GM12865 (cell line): ENCODE measurements at regions not wholly inside any gene's neighbourhood (a gene's known extent, or its start where the extent isn't known, plus 50 kb on each side); places are given as distances from the start of the nearest gene placed in this dataset.
A peak's percentile ranks its signal among the peaks of the same experiment; 100 is the strongest.
"Not testable (repeated sequence)": the region's sequence is repeated elsewhere in the genome, so short reads cannot be mapped to it uniquely, and the experiment has no call there.

ENCODE experiments used
- DNase-seq: peaks from one replicate; pipeline ENCODE4 v3.0.0; 2010; ENCODE audit warnings: low read depth
- H3K4me3 ChIP-seq: 2 replicates; pipeline ENCODE4 v1.5.1; 2011; ENCODE audit warnings: mild to moderate bottlenecking, low read depth, low read length, control low read depth
- TF ChIP-seq, protein P1 (sequence below): IDR thresholded peaks from 2 replicates; pipeline ENCODE4 v1.5.1; 2011; ENCODE audit warnings: low read length, control low read depth, low read depth, inconsistent platforms; ENCODE audit not compliant: insufficient read depth; ENCODE audit errors: missing control alignments

GRCh38 chr11:37323843-37324242 lies 725.8 kb upstream of the RAG2 start:
- DNase-seq = no peak
- H3K4me3 ChIP-seq = no peak overlapping the region
- TF ChIP-seq, protein P1, sequence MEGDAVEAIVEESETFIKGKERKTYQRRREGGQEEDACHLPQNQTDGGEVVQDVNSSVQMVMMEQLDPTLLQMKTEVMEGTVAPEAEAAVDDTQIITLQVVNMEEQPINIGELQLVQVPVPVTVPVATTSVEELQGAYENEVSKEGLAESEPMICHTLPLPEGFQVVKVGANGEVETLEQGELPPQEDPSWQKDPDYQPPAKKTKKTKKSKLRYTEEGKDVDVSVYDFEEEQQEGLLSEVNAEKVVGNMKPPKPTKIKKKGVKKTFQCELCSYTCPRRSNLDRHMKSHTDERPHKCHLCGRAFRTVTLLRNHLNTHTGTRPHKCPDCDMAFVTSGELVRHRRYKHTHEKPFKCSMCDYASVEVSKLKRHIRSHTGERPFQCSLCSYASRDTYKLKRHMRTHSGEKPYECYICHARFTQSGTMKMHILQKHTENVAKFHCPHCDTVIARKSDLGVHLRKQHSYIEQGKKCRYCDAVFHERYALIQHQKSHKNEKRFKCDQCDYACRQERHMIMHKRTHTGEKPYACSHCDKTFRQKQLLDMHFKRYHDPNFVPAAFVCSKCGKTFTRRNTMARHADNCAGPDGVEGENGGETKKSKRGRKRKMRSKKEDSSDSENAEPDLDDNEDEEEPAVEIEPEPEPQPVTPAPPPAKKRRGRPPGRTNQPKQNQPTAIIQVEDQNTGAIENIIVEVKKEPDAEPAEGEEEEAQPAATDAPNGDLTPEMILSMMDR = no peak

DNA sequence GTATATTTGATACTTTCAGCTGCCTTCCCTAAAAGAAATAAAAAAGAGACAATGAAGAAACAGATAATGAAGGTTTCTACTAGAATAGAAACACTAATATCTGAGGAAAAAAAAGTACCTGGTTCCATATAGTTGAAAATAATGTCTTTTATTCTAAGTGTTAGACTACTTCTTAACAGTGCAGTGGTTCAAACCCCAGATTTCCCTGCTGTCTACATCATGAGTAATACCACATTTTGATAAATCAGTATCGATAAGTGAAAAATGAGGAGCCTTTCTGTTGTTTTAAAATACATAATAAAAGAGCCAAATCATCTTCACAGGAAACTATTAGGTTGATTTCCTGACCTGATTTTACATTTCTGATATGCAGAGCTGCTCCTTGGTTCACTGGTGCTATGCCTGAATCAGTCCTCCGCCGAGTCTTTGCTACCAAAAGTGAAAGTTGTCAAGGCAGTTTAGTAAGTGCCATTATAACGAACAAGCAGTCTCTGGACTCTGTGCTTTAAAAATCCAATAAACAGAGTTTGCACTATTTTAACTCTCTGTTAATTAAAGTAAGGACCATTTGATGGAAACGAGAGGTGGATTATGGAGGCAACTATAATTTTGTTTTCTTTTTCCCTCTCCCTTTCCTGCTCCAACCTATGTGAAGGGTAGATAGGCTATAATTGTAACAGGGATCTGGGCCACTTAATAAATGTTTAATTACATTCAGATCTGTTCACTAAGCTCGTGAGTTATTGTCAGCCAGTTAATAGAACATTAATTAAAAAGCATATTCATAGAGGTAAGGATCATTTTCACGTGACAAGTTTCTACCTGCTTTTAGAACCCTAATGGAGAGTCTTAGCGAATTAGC lies 724.5 kb upstream of the RAG2 start:
- DNase-seq = peak; percentile 33
- TF ChIP-seq, protein P1 = no peak

DNA sequence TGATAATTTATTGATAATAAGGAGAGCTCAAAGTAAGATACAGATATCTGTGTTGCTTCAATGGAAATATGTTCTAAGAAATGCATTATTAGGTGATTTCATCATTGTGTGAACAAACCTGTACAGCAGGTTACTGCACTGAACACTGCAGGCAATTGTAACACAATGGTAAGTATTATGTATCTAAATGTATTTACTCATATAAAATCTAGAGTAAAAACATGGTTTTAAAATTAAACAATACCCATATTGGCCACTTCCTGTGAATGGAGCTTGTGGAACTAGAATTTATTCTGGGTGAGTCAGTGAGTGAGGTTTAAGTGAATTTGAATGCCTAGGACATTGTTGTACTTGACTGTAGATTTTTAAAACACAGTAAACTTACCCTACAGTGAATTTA lies 722.9 kb upstream of the RAG2 start:
- DNase-seq = no peak
- TF ChIP-seq, protein P1 = no peak

More for the DNA sequence above, 724.5 kb upstream of the RAG2 start:
- peak overlapping the region; percentile 45 for H3K4me3 ChIP-seq

DNA sequence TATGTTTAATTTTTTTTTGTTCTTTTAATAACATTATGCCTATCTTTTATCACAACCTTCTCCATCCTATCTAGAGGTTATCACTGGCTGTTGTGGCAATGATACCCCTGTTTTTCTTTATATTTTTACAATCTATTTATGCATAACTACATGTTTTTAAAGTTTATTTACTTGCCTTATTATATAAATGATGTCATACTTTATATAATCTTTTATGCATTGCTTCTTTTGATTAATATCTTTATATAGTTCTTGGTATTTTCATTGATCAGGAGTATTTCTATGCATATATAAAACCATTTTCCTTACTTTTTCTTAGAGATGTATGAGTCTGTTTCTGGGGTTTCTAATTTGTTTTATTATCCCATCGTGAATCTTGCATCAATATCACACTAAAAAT lies 719.8 kb upstream of the RAG2 start:
- no peak for DNase-seq
- TF ChIP-seq, protein P1 = no peak
- no peak overlapping the region for H3K4me3 ChIP-seq

More for the DNA sequence above, 722.9 kb upstream of the RAG2 start:
- no peak overlapping the region for H3K4me3 ChIP-seq

GRCh38 chr11:37313266-37313665 lies 715.2 kb upstream of the RAG2 start:
- no peak for DNase-seq
- TF ChIP-seq, protein P1 = no peak
- H3K4me3 ChIP-seq = no peak overlapping the region

DNA sequence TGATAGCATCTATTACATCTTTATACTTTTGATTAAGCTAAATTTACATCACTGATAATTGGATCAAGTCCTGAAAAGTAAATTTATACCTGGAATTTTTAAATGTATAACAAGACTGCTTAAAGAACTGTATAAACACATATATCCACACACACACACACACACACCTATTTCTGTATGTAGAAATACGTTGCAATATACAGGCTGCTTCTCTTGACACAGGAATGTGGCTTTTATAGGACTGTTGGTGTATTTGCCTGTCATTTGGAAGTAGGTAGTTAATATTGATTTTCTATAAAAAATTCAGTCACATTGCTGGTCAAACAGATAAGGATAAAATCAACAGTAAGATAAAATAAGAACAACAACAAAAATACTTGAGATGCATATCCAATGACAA lies 708.5 kb upstream of the RAG2 start:
- no peak for DNase-seq
- no peak overlapping the region for H3K4me3 ChIP-seq
- TF ChIP-seq, protein P1 = no peak

DNA sequence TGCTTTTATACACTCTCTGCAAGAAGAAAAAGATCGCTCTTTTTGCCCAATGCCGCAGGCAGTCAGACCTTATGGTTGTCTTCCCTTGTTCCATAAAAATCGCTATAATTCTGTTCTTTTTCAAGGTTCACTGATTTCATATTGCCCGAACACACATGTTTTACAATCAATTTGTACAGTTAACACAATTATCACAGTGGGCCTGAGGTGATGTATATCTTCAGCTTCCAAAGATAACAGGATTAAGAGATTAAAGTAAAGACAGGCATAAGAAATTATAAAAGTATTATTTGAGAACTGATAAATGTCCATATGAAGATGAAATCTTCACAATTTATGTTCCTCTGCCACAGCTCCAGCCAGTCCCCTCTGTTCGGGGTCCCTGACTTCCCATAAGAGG lies 703.4 kb upstream of the RAG2 start:
- H3K4me3 ChIP-seq, DNase-seq: not testable (repeated sequence)
